Stimulated activated naive B cell treated with anti-CD40 and anti-IgM and Interleukin-4, amounts not matched to agents 10 μg/mL and 1 μg/mL and 100 μg/mL, for 72 hours (primary cell): ENCODE measurements at regions not wholly inside any gene's neighbourhood (a gene's known extent, or its start where the extent isn't known, plus 50 kb on each side); places are given as distances from the start of the nearest gene placed in this dataset.

ENCODE experiments used
- ATAC-seq, 2 donors: fragments of 150-1000 bp; cut with Tn5 transposase; replicated peaks; 2 replicates each; pipeline ENCODE4 v1.10.0; 2021; ENCODE audit warnings: moderate library complexity in 1 of 2
- DNase-seq: peaks from one replicate; pipeline ENCODE4 v3.0.0; 2021
- H3K27ac Mint-ChIP-seq: one replicate; pipeline ENCODE4 v1.8.0; 2022; ENCODE audit warnings: mild to moderate bottlenecking, mixed read lengths
- H3K27me3 Mint-ChIP-seq, 2 donors: one replicate each; pipeline ENCODE4 v1.8.0; 2022; ENCODE audit warnings: mixed read lengths in 2 of 2
- H3K36me3 Mint-ChIP-seq, 2 donors: one replicate each; pipeline ENCODE4 v1.8.0; 2022; ENCODE audit warnings: mixed read lengths in 2 of 2, mild to moderate bottlenecking in 1 of 2
- H3K4me1 Mint-ChIP-seq, 2 donors: one replicate each; pipeline ENCODE4 v1.8.0; 2022; ENCODE audit warnings: mixed read lengths in 2 of 2, mild to moderate bottlenecking in 1 of 2
- H3K4me3 Mint-ChIP-seq, 2 donors: one replicate each; pipeline ENCODE4 v1.8.0; 2022; ENCODE audit warnings: mild to moderate bottlenecking in 2 of 2, mixed read lengths in 2 of 2, moderate library complexity in 1 of 2
- H3K9me3 Mint-ChIP-seq, 2 donors: one replicate each; pipeline ENCODE4 v1.8.0; 2022; ENCODE audit warnings: mixed read lengths in 2 of 2, mild to moderate bottlenecking in 1 of 2

- H3K4me3 Mint-ChIP-seq, result no peak overlapping the region
- no peak overlapping the region for H3K27ac Mint-ChIP-seq
- no peaks in the 10 kb centered on the region for H3K36me3 Mint-ChIP-seq
- H3K27me3 Mint-ChIP-seq, result no peaks in the 10 kb centered on the region
- H3K4me1 Mint-ChIP-seq, result no peaks in the 10 kb centered on the region
- DNase-seq (no peak), ATAC-seq (peak; percentile 52 to 54)
- H3K9me3 Mint-ChIP-seq, result peaks cover 0 to 7% of the 10 kb centered on the region in 2 donors
These were observed 434.1 kb downstream of the NOVA1 start for GRCh38 chr14:26163761-26164160.

- H3K36me3 Mint-ChIP-seq, result no peaks in the 10 kb centered on the region
- no peaks in the 10 kb centered on the region for H3K27me3 Mint-ChIP-seq
- no peak for DNase-seq
- no peaks in the 10 kb centered on the region for H3K4me1 Mint-ChIP-seq
- no peak for ATAC-seq
- H3K9me3 Mint-ChIP-seq, result peaks cover 0 to 15% of the 10 kb centered on the region in 2 donors
- H3K27ac Mint-ChIP-seq, result no peak overlapping the region
- H3K4me3 Mint-ChIP-seq, result no peak overlapping the region
These were observed 440.3 kb downstream of the NOVA1 start for GRCh38 chr14:26157517-26157916.

GRCh38 chr14:26143057-26143456 lies 454.8 kb downstream of the NOVA1 start:
- Mint-ChIP-seq H3K4me3 (no peak overlapping the region), H3K36me3 (no peaks in the 10 kb centered on the region), H3K4me1 (no peaks in the 10 kb centered on the region), H3K27ac (no peak overlapping the region), H3K9me3 (peaks cover 2 to 5% of the 10 kb centered on the region in 2 donors), H3K27me3 (no peaks in the 10 kb centered on the region)
- ATAC-seq (no peak), DNase-seq (no peak)

DNA sequence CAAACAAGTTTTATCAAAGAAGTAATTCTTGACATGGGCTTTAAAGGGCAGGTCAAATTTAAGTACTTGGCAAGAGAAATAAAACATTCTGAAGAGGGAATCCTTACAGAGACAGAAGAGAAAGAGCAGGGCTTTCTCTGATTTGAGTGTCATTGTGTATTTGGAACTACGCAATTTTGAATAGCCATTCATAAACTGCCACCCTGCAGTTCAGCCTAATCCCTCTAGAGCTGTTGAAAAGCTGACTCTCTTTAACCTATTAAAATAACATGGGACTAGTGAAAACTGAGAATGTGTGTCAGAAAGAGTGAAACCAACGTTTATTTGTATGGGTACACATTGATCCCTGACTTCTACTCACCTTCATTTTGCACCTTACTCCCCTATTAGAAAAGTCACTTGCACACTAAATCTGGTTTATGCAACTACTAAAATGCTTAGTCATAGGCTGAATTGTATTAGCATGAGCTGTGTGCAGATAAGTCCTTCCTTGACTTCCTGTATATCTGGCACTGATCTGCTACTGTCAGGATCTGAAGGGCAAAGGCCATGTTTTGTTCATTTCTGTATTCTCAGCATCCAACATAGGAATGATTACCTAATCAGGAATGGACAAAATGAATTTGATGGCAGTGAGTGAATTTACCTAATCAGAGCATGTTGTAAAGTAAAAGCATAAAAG lies 458.9 kb downstream of the NOVA1 start:
- Mint-ChIP-seq H3K27me3 (no peaks in the 10 kb centered on the region), H3K9me3 (peaks cover 6 to 9% of the 10 kb centered on the region in 2 donors), H3K36me3 (no peaks in the 10 kb centered on the region), H3K4me1 (no peaks in the 10 kb centered on the region), H3K4me3 (no peak overlapping the region), H3K27ac (no peak overlapping the region)
- ATAC-seq (no peak), DNase-seq (no peak)

DNA sequence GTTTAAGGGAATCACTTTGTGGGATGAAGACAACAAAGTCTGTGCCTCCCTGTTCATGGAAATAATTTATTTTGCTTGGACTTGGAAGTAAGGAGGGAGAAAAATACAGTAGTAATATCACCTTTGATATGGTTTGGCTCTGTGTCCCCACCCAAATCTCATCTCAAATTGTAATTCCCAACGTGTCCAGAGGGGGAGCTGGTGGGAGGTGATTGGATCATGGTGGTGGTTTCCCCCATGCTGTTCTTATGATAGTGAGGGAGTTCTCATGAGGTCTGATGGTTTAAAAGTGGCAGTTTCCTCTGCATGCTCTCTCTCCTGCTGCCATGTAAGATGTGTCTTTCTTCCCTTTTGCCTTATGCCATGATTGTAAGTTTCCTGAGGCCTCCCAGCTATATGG lies 460.7 kb downstream of the NOVA1 start:
- H3K4me3 Mint-ChIP-seq, result no peak overlapping the region
- ATAC-seq, result no peak
- H3K27me3 Mint-ChIP-seq, result no peaks in the 10 kb centered on the region
- no peaks in the 10 kb centered on the region for H3K4me1 Mint-ChIP-seq
- H3K9me3 Mint-ChIP-seq, result peaks cover 6 to 9% of the 10 kb centered on the region in 2 donors
- H3K27ac Mint-ChIP-seq, result no peak overlapping the region
- no peaks in the 10 kb centered on the region for H3K36me3 Mint-ChIP-seq
- DNase-seq, result no peak

DNA sequence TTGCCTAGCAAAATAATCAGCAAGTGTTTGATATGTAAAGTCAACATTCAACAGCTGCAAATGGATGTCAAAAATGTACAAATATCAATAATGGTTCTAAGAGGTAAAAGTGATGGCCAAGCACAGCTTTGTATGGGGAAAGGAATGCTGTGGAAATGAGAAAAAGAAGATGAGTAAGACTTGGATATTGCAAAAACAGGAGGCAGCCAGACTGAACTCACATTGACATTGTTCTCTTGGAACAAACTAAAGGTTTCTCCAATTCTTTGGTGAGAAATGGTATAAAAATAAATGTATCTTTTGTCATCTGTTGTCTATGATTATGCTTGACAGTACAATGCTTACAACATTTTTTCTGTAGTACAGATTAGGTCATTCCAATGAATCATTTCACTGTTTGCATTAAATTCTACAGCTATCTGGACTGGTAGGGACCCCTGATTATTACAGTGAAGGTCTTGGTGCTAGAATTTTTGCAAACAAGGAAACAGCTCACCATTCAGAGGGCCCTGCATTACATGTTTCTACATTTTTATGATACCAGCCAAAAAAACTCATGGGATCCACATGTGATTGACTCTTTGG lies 465.7 kb downstream of the NOVA1 start:
- Mint-ChIP-seq H3K4me3 (no peak overlapping the region), H3K27me3 (no peaks in the 10 kb centered on the region), H3K4me1 (no peaks in the 10 kb centered on the region), H3K9me3 (peaks cover 0 to 3% of the 10 kb centered on the region in 2 donors), H3K27ac (no peak overlapping the region), H3K36me3 (no peaks in the 10 kb centered on the region)
- ATAC-seq (no peak), DNase-seq (no peak)

DNA sequence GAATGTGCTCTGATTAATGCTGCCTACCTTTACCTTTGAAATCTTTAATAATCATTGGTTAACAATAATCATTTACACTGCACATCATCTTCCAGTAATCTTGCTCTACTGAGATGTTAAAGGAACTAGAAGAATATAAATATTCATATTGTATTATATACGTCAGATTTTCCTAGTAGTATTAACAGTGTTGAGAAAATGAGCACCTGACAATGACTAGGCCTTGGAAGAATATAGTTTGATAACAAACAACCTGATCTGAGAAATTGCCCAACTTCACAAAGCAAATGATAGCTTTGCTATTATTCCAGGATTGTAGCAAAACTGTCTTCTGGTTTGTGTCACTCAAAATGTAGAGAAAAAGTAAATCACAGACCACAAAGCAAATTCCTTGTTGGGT lies 467.1 kb downstream of the NOVA1 start:
- no peak overlapping the region for H3K4me3 Mint-ChIP-seq
- H3K27ac Mint-ChIP-seq, result no peak overlapping the region
- no peaks in the 10 kb centered on the region for H3K36me3 Mint-ChIP-seq
- DNase-seq (no peak), ATAC-seq (no peak)
- H3K9me3 Mint-ChIP-seq, result peaks cover 0 to 1% of the 10 kb centered on the region in 2 donors
- H3K4me1 Mint-ChIP-seq, result no peaks in the 10 kb centered on the region
- H3K27me3 Mint-ChIP-seq, result no peaks in the 10 kb centered on the region

DNA sequence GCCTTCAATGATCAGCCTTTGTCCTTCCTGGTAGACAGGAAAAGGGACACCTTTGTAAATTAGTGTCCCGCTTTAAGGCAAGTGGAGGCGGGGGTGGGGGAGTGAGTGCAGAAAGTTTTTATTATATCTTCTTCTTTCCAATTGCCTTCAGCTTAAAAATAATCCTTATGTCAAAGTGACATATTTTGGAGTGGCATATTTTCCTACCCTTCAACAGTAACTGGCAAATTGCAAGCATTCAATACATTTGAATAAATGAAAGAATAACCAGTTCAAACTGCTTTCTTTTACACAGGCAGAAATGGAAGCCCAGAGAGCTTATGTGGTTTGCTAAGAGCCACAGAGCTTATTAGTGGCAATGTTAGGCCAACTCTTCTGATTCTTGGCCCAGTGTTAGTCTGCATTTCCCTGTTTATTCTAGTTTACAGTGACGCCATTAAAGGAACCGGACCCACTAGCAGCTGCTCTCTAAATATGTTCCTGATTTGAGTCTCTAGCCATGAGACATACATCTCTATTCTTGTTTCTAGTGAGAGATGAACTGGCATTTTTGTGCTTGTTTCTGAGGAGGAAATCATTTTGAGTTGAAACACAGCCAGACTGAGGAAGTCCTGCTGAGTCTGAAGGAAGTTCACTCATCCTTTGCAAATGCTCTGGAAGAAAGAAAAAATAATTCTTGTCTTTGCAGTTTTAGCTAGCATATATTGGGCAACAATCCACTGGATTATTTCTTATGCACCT lies 468.7 kb downstream of the NOVA1 start:
- Mint-ChIP-seq H3K4me3 (no peak overlapping the region), H3K4me1 (no peaks in the 10 kb centered on the region), H3K27ac (no peak overlapping the region), H3K27me3 (no peaks in the 10 kb centered on the region), H3K9me3 (peaks cover 0 to 1% of the 10 kb centered on the region in 2 donors), H3K36me3 (no peaks in the 10 kb centered on the region)
- ATAC-seq, result no peak
- no peak for DNase-seq

DNA sequence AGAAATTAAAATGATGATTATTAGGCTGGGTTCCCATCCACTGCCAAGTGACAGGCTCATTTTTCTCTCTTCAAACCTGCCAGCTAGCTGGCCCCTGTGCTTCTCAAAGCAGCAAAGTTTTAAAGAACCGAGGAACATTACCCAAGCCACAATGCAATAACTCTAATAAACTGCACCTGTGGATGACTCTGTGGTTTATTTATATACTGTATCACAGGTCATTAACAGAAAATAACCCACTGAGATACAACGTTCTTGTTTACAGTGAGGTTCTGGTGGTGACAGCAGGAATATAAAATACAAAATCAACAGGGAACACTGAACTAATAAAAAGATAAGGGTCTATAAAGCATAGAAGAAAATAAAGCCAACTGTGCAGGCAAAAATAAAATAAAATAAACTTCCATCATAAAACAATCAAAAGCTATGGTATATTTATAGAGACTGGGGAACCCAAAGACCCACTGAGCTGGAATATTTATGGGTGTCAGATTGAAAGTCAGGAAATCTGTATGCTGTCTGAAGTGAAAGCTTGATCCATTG lies 472.9 kb downstream of the NOVA1 start:
- no peaks in the 10 kb centered on the region for H3K36me3 Mint-ChIP-seq
- no peaks in the 10 kb centered on the region for H3K27me3 Mint-ChIP-seq
- H3K27ac Mint-ChIP-seq, result no peak overlapping the region
- H3K4me3 Mint-ChIP-seq, result no peak overlapping the region
- ATAC-seq (no peak), DNase-seq (no peak)
- H3K4me1 Mint-ChIP-seq, result no peaks in the 10 kb centered on the region
- no peaks in the 10 kb centered on the region for H3K9me3 Mint-ChIP-seq

GRCh38 chr14:26123459-26123858 lies 474.4 kb downstream of the NOVA1 start:
- ATAC-seq (no peak), DNase-seq (no peak)
- no peaks in the 10 kb centered on the region for H3K36me3 Mint-ChIP-seq
- peaks cover 0 to 2% of the 10 kb centered on the region in 2 donors for H3K9me3 Mint-ChIP-seq
- no peak overlapping the region for H3K27ac Mint-ChIP-seq
- no peaks in the 10 kb centered on the region for H3K4me1 Mint-ChIP-seq
- H3K4me3 Mint-ChIP-seq, result no peak overlapping the region
- H3K27me3 Mint-ChIP-seq, result no peaks in the 10 kb centered on the region

GRCh38 chr14:26121181-26121580 lies 476.7 kb downstream of the NOVA1 start:
- DNase-seq (no peak), ATAC-seq (no peak)
- no peak overlapping the region for H3K4me3 Mint-ChIP-seq
- peaks cover 0 to 2% of the 10 kb centered on the region in 2 donors for H3K9me3 Mint-ChIP-seq
- no peaks in the 10 kb centered on the region for H3K27me3 Mint-ChIP-seq
- H3K4me1 Mint-ChIP-seq, result no peaks in the 10 kb centered on the region
- no peaks in the 10 kb centered on the region for H3K36me3 Mint-ChIP-seq
- H3K27ac Mint-ChIP-seq, result no peak overlapping the region

DNA sequence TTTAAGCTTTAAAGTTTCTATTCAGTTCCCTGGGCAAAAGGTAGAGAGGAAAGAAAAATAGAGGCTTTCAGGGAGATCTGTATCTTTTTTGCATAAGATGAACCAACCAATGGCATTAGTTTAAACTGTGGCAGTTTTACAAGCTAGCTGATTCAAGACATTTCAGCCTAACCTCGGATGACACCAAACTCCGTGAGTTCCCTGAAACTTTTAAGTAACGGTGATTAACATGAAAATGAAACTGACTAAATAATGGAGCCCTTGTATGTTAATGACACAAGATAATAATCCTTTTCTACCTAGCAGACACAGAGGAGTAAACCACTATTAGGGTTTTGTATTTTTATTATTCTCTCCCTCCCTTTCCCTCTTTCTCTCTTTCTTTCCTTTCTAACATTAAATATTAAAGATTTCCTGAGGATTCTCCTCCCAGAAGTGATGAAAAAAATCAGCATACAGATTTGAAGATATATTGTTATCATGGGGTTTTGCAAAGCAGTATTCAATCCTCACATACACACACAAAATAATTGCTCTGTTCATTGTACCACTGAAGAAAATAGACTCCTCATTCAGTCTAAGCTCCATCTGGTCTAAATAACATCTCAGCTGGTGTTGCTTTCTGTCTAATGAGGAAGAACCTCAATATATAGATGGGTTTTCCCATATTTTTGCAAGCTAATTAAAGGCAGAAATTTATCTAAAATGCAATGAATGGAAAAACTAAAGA lies 483.8 kb downstream of the NOVA1 start:
- Mint-ChIP-seq H3K9me3 (peaks cover 2 to 3% of the 10 kb centered on the region in 2 donors), H3K27ac (no peak overlapping the region), H3K4me1 (no peaks in the 10 kb centered on the region), H3K36me3 (no peaks in the 10 kb centered on the region), H3K4me3 (no peak overlapping the region), H3K27me3 (no peaks in the 10 kb centered on the region)
- ATAC-seq (no peak), DNase-seq (no peak)

DNA sequence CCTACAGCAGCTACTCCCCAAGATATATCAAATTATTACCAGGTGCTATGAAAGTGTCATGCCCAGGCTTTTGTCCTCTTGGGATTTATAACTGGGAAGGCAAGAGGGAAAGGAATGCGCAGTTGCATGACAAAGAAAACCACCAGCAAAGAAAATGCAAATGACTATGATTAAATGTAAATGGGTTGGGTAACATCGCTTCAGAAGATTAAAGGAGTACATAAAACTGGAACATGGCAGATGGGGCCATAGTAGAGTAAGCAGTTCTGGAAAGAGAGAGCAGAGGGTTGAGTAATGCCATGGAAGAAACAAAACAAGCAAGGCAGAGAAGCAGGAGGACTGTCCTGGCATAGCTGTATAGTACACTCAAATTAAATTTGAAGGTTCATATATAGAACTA lies 493.1 kb downstream of the NOVA1 start:
- peaks cover 3 to 4% of the 10 kb centered on the region in 2 donors for H3K9me3 Mint-ChIP-seq
- ATAC-seq (no peak), DNase-seq (no peak)
- no peak overlapping the region for H3K27ac Mint-ChIP-seq
- no peaks in the 10 kb centered on the region for H3K27me3 Mint-ChIP-seq
- no peaks in the 10 kb centered on the region for H3K4me1 Mint-ChIP-seq
- H3K4me3 Mint-ChIP-seq, result no peak overlapping the region
- H3K36me3 Mint-ChIP-seq, result no peaks in the 10 kb centered on the region

- DNase-seq (no peak), ATAC-seq (no peak)
- H3K27me3 Mint-ChIP-seq, result no peaks in the 10 kb centered on the region
- no peaks in the 10 kb centered on the region for H3K4me1 Mint-ChIP-seq
- H3K4me3 Mint-ChIP-seq, result no peak overlapping the region
- no peak overlapping the region for H3K27ac Mint-ChIP-seq
- H3K9me3 Mint-ChIP-seq, result peaks cover 0 to 7% of the 10 kb centered on the region in 2 donors
- no peaks in the 10 kb centered on the region for H3K36me3 Mint-ChIP-seq
These were observed 500.0 kb downstream of the NOVA1 start for GRCh38 chr14:26097852-26098251.
